Fibroblast of skin of left quadriceps (primary cell): ENCODE measurements at regions not wholly inside any gene's neighbourhood (a gene's known extent, or its start where the extent isn't known, plus 50 kb on each side); places are given as distances from the start of the nearest gene placed in this dataset.
"Not testable (repeated sequence)": the region's sequence is repeated elsewhere in the genome, so short reads cannot be mapped to it uniquely, and the experiment has no call there.

Experiments
- DNase-seq, 2 experiments: peaks; one replicate each; pipeline ENCODE4 v3.0.0-alpha.2; 2013; ENCODE audit warnings: low read depth in 2 of 2

DNA sequence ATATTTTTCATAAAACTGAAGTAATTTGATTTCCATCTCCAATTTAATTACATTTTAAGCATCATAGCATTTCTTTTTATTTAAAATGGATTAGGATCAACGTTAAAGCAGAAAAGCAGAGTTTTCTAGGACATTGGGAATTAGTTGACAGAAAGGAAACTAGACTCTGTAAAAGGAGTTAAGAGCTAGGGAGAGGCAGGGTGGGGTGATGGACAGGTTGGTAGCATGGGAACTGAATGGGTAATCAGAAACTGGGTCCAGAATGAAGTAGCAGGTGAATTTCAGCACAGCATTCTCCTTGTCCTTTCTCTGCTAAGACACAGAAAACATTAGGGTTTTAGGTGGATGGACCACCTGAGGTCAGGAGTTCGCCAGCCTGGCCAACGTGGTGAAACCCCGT lies 97.6 kb downstream of the ANAPC4 start:
- DNase-seq, result no peak

- DNase-seq, result no peak
These were observed 100.2 kb downstream of the ANAPC4 start for GRCh38 chr4:25477221-25477620.

- no peak for DNase-seq
These were observed 104.6 kb downstream of the ANAPC4 start for GRCh38 chr4:25481648-25482047.

- no peak for DNase-seq
These were observed 107.2 kb downstream of the ANAPC4 start for GRCh38 chr4:25484243-25484721.

DNA sequence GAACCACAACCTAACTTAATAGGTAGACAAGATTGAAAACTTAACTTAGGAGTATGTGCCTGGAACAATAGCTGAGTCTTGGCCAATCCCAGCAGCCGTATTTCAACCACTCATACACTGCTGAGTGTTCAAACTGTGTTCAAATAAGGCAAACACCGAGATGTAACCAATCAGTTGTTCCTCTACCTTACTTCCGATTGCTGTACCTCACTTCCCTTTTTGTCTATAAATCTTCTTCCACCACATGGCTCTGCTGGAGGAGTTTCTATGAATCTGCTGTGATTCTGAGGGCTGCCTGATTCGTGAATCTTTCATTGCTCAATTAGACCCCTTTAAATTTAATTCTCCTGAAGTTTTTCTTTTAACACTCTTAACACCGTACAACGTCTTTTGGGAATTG lies 108.0 kb downstream of the ANAPC4 start:
- DNase-seq, result no peak

DNA sequence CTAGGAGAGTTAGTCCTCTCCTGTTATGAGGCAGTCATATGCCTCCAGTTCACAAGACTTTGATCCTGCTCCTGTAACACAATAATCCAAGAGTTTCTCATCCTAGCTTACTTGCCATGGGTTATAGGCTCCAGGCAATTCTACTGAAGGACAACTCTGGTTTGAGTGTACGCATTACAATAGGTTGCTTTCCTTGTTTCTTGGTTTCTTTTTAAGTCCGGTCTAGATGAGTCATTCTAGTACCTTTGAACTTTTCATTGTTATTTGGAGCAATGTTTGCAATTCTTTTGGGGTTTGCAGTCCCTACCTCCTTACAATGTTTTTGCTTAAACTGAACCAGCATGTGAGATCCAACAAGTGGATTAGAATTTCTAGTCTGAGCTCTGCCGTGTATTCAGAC lies 109.1 kb downstream of the ANAPC4 start:
- no peak for DNase-seq

DNA sequence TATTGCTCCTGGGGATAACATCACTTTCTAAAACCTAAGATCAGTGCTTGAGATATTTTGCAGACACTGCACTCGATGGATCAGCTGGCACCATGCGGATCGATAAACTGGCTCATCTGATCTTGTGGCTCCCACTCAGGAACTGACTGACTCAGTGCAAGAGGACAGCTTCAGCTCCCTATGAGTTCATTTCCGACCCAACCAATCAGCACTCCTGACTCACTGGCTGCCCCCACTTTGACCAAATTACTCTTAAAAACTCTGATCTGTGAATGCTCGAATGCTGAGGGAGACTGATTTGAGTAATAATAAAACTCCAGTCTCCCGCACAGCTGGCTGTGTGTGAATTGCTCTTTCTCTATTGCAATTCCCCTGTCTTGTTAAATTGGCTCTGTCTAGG lies 110.1 kb downstream of the ANAPC4 start:
- no peak for DNase-seq

DNA sequence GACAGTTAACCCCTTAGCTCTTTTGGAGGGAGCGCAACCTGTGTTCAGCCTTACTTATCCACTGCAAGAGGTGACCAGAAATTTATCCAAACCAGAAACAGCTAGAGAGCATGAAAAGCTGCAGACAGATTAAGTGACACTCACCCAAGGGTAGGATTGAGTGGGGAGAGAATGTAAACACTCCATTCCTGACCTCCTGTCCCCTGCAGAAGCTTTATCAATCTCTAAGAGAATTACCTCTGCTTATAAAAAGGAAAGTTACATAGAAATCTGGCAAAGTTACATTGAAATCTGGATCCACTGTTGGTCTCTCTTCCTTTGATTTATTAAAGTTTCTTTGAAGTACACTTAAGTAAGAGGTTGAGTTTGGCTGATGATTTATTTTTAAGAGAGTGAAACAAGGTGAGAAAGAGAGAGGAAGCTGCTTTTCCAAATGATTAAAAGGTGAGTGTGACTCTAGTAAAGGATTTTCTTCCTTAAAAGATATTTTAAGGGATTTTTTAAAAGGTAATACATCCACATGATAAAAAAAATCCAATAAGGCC lies 112.3 kb downstream of the ANAPC4 start:
- no peak for DNase-seq

GRCh38 chr4:25493466-25493865 lies 116.4 kb downstream of the ANAPC4 start:
- no peak for DNase-seq

DNA sequence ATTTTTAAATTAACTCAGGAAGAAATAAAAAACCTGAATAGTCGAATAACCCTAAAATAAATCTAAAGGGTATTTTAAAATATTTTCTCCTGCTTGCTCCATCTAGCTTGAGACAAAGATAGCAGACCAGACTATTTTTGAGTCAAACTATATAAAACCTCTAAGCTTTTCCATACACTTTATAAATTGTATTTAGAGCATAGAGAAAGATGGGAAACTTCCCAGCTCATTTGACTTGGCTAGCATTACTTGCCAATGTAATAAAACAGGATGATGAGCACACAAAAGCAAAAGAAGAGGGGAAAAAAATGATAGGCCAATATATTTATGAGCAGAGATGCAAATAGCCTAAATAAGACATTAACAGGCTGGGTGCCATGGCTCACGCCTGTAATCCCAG lies 117.1 kb downstream of the ANAPC4 start:
- DNase-seq, result no peak

DNA sequence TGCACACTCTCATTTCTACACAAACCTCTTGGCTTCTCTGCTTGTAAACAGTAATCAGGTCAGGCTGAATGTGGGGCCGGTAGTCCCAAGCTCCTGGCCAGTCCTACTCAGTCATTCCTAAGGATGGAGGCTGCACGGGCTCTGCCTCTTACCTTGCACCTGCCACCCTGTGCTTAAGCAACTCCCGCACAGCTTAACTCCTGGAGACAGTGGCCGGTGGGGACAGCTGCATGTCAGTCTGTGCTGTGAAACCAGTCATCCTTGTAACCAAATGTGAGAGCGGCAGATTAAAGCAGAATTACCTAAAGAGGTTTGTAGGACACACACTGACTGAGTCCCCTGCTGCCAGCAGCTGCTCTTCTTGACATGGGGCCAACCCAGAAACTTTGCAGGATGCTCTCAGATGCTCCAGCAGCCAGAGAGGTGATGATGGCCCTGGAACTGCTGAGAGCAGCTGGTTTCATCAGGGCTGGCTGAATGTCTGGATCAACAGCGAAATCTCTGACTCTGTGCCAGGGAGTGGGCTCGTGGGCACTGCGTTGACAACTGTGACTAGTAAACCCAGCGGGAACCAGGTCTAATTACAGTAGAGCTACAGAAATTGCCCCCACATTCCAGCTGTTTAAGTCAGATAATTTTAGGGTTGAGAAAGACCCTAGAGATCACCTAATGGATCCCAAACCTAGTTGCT lies 123.7 kb downstream of the ANAPC4 start:
- DNase-seq, result no peak

GRCh38 chr4:25502115-25502514 lies 125.1 kb downstream of the ANAPC4 start:
- no peak for DNase-seq

DNA sequence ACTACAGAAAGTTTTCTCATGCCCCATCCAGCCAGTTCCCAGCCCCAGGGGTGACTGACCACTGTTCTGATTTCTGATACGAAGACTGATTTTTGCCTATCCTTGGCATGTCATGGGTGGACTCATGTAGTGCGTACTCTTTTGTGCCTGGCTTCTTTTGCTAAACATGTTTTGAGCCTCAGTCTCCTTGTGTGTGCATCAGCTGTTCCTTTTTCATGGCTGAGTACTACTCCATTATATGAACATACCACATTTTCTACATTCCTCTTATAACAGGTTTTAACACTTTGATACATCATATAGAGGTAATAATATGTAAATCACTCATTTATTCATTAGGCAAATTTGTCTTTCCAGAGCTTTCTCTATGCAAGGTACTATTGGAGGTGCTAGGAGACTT lies 126.7 kb downstream of the ANAPC4 start:
- DNase-seq, result no peak

GRCh38 chr4:25504932-25505636 lies 128.0 kb downstream of the ANAPC4 start:
- no peak for DNase-seq

DNA sequence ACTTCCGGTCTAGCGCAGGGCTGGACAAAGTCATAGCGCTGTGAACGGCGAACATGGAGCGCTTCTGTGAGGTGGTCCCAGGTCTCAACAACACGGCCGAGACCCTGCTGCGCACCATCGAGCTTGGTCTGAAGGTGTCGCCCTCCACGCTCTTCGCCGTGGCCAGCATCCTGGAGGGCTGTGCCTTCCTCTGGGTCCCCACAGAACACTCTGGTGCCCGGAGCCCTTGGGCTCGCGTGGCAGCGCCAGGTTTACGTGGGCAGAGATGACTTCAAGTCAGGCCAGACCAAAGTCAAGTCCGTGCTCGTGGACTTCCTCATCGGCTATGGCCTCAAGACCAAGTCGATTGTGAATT lies 128.6 kb downstream of the ANAPC4 start:
- DNase-seq, result no peak

DNA sequence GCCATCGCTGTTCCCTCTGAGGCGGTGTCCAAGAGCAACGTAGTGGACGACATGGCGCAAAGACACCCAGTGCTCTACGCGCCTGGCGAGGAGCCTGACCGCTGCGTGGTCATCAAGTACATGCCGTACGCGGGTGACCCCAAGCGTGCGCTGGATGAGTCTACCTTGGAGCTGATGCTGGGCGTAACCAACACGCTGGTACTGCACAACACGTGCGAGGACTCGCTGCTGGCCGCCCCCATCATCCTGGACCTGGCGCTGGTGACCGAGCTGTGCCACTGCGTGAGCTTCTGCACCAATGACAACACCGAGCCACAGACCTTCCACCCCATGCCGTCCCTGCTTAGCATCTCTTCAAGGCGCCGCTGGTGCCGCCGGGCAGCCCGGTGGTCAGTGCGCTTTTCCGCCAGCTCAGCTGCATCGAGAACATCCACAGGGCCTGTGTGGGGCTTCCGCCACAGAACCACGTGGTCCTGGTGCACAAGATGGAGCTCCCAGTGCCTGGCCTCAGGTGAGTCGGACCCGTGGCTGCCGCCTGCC lies 129.0 kb downstream of the ANAPC4 start:
- DNase-seq, result no peak

DNA sequence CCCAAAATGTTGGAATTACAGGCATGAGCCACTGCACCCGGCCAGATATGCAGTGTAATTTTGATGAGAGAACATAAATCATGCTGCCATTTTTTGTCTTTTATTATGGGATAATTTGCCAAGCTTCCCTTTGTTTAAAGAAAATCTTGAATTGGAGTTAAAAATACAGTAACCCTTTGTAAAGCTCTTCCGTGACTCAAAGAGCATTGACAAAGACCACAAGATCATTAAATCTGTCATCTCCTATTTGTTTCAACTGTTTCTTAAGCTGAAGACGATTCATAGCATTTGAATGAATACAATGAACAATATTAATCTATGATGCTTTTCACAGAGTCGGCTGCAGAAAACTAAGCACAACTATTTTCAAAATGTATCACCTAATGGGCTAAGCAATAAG lies 132.6 kb downstream of the ANAPC4 start:
- DNase-seq, result peak; percentile 33 to 39

DNA sequence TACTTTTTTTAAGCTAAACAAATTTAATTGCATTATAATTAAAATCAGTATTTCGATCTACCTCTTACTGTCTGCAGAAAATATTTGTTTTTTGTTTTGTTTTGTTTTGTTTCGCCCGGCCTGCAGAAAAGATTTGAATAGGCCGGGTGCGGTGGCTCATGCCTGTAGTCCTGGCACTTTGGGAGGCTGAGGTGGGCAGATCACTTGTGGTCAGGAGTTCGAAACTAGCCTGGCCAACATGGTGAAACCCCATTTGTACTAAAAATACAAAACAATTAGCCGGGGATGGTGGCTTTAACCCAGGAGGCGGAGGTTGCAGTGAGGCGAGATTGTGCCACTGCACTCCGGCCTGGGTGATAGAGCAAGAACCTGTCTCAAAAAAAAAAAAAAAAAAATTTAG lies 134.8 kb downstream of the ANAPC4 start:
- not testable (repeated sequence) for DNase-seq

DNA sequence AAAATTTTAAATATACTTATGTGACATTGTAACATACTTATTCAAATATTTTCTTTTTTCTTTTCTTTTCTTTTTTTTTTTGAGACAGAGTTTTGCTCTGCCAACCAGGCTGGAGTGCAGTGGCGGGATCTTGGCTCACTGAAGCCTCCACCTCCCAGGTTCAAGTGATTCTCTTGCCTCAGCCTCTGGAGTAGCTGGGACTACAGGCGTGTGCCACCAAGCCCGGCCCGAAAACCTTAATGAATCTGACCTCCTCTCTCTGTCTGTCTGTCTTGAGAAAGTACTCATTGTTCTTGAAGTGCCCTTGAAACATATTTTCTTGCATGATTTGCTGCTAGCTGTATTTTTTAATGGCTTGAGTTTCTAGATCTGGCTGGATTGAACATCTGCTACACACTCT lies 136.8 kb downstream of the ANAPC4 start:
- DNase-seq, result no peak

DNA sequence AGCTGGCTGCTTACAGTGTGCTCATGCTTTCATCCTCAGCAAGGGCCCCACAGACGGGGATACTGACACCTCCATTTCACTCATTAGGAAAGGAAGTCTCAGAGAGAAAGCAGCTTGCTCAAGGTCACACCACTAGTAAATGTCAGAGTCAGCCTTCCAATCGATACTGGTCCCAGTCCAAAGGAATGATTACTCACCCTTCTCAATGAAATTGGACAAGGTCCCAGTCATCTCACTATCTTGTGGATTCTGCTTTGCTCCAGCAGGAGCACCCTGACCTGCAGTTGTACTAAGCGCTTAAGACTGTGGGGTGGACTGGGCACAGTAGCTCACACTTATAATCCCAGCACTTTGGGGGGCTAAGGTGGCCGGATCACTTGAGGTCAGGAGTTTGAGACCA lies 132.2 kb upstream of the SLC34A2 start:
- DNase-seq, result no peak

GRCh38 chr4:25524663-25525062 lies 131.0 kb upstream of the SLC34A2 start:
- no peak for DNase-seq

- no peak for DNase-seq
These were observed 129.8 kb upstream of the SLC34A2 start for GRCh38 chr4:25525896-25526295.

- DNase-seq, result no peak
These were observed 128.6 kb upstream of the SLC34A2 start for GRCh38 chr4:25527034-25527433.
